CD14-positive monocyte (primary cell): ENCODE measurements at regions not wholly inside any gene's neighbourhood (a gene's known extent, or its start where the extent isn't known, plus 50 kb on each side); places are given as distances from the start of the nearest gene placed in this dataset.

Experiments
- DNase-seq, 3 donors: peaks; one replicate each; pipeline ENCODE4 v3.0.0-alpha.2; 2011 to 2022
- H2AFZ ChIP-seq: 2 replicates; pipeline ENCODE4 v1.6.0; 2012; ENCODE audit warnings: mild to moderate bottlenecking, low read depth, low read length, inconsistent platforms; ENCODE audit not compliant: insufficient read depth, poor library complexity, severe bottlenecking
- H3K27ac ChIP-seq, 2 donors: 1 replicate in 1 of 2; 2 replicates in 1 of 2; pipeline ENCODE4 v1.5.1; 2012 to 2013; ENCODE audit warnings: low read length in 2 of 2, control low read depth in 1 of 2, inconsistent platforms in 1 of 2, low read depth in 1 of 2, mild to moderate bottlenecking in 1 of 2
- H3K27me3 ChIP-seq, 2 donors: one replicate each; pipeline versions ENCODE4 v1.6.0 to v1.6.1; 2011 to 2013; ENCODE audit warnings: low read length in 2 of 2; ENCODE audit not compliant: control insufficient read depth in 2 of 2, insufficient read depth in 2 of 2
- H3K36me3 ChIP-seq, 2 donors: replicated peaks in 1 of 2; 1 replicate in 1 of 2; 2 replicates in 1 of 2; pipeline versions ENCODE4 v1.5.1 to v1.6.1; 2012 to 2013; ENCODE audit warnings: low read length in 2 of 2, control low read depth in 1 of 2, inconsistent platforms in 1 of 2, mild to moderate bottlenecking in 1 of 2; ENCODE audit not compliant: insufficient read depth in 2 of 2, control insufficient read depth in 1 of 2
- H3K4me1 ChIP-seq, 2 donors: 1 replicate in 1 of 2; 2 replicates in 1 of 2; pipeline versions ENCODE4 v1.5.1 to v1.6.1; 2012 to 2013; ENCODE audit warnings: low read length in 2 of 2, control low read depth in 1 of 2, inconsistent platforms in 1 of 2, mild to moderate bottlenecking in 1 of 2, moderate library complexity in 1 of 2; ENCODE audit not compliant: insufficient read depth in 2 of 2, control insufficient read depth in 1 of 2
- H3K4me2 ChIP-seq: replicated peaks from 2 replicates; pipeline ENCODE3; 2012; ENCODE audit warnings: low read length, moderate library complexity, mild to moderate bottlenecking; ENCODE audit not compliant: poor library complexity, severe bottlenecking; ENCODE audit errors: extremely low read depth
- H3K4me3 ChIP-seq, 3 experiments: fragments of 200-600 bp in 1 of 3; sonication (generic) in 1 of 3; replicated peaks in 1 of 3; 1 replicate in 2 of 3; 2 replicates in 1 of 3; pipeline ENCODE4 v1.5.1; 2011 to 2013; ENCODE audit warnings: low read length in 3 of 3, mild to moderate bottlenecking in 3 of 3, control low read depth in 2 of 3, low read depth in 2 of 3, inconsistent platforms in 1 of 3, moderate library complexity in 1 of 3
- H3K79me2 ChIP-seq: 2 replicates; pipeline ENCODE4 v1.6.0; 2012; ENCODE audit warnings: mild to moderate bottlenecking, control low read depth, inconsistent platforms, low read length, moderate library complexity; ENCODE audit not compliant: insufficient read depth
- H3K9ac ChIP-seq: 2 replicates; pipeline ENCODE4 v1.6.0; 2017; ENCODE audit warnings: low read length, mild to moderate bottlenecking; ENCODE audit not compliant: insufficient read depth, poor library complexity, severe bottlenecking
- H3K9me3 ChIP-seq, 2 donors: replicated peaks in 1 of 2; 1 replicate in 1 of 2; 2 replicates in 1 of 2; pipeline versions ENCODE4 v1.5.1 to v1.6.1; 2012 to 2013; ENCODE audit warnings: low read length in 2 of 2, control low read depth in 1 of 2; ENCODE audit not compliant: control insufficient read depth in 1 of 2, insufficient read depth in 1 of 2
- H4K20me1 ChIP-seq: 2 replicates; pipeline ENCODE4 v1.6.0; 2012; ENCODE audit warnings: mild to moderate bottlenecking, low read length, control low read depth, moderate library complexity; ENCODE audit not compliant: insufficient read depth
- H3K27ac Mint-ChIP-seq, 7 donors: one replicate each; pipeline ENCODE4 v1.8.0; 2020; ENCODE audit warnings: mild to moderate bottlenecking in 7 of 7, mixed read lengths in 7 of 7, moderate library complexity in 6 of 7, inconsistent platforms in 2 of 7
- H3K27me3 Mint-ChIP-seq, 3 donors: one replicate each; pipeline ENCODE4 v1.8.0; 2021 to 2022; ENCODE audit warnings: low read depth in 3 of 3, mild to moderate bottlenecking in 3 of 3, mixed read lengths in 3 of 3, moderate library complexity in 3 of 3, inconsistent platforms in 1 of 3
- H3K36me3 Mint-ChIP-seq, 2 donors: one replicate each; pipeline ENCODE4 v1.8.0; 2020; ENCODE audit warnings: mixed read lengths in 2 of 2, inconsistent platforms in 1 of 2, mild to moderate bottlenecking in 1 of 2
- H3K4me1 Mint-ChIP-seq: one replicate; pipeline ENCODE4 v1.8.0; 2020; ENCODE audit warnings: mild to moderate bottlenecking, mixed read lengths
- H3K4me3 Mint-ChIP-seq, 2 donors: one replicate each; pipeline ENCODE4 v1.8.0; 2020; ENCODE audit warnings: mild to moderate bottlenecking in 2 of 2, mixed read lengths in 2 of 2, moderate library complexity in 1 of 2
- H3K9me3 Mint-ChIP-seq, 7 donors: one replicate each; pipeline ENCODE4 v1.8.0; 2020 to 2022; ENCODE audit warnings: mixed read lengths in 7 of 7, mild to moderate bottlenecking in 6 of 7, moderate library complexity in 6 of 7, inconsistent platforms in 2 of 7
- WGBS: methylation state at CpG from one replicate; pipeline ENCODE4 v1.1.5; 2013; ENCODE audit warnings: missing lambda C conversion rate; ENCODE audit not compliant: insufficient coverage; 5-methylcytosine and 5-hydroxymethylcytosine counted together
- intact Hi-C, 2 donors: fragments of 100-400 bp; cut with micrococcal nuclease; formaldehyde crosslinking; loops; one replicate each; pipeline versions ENCODE4 v1.15.0 to v1.15.1; 2023
- TF ChIP-seq, protein P1 (sequence below): fragments of 200-600 bp; IDR thresholded peaks from one replicate; pipeline ENCODE4 v1.8.0; 2022; ENCODE audit warnings: antibody characterized with exemption, mild to moderate bottlenecking

DNA sequence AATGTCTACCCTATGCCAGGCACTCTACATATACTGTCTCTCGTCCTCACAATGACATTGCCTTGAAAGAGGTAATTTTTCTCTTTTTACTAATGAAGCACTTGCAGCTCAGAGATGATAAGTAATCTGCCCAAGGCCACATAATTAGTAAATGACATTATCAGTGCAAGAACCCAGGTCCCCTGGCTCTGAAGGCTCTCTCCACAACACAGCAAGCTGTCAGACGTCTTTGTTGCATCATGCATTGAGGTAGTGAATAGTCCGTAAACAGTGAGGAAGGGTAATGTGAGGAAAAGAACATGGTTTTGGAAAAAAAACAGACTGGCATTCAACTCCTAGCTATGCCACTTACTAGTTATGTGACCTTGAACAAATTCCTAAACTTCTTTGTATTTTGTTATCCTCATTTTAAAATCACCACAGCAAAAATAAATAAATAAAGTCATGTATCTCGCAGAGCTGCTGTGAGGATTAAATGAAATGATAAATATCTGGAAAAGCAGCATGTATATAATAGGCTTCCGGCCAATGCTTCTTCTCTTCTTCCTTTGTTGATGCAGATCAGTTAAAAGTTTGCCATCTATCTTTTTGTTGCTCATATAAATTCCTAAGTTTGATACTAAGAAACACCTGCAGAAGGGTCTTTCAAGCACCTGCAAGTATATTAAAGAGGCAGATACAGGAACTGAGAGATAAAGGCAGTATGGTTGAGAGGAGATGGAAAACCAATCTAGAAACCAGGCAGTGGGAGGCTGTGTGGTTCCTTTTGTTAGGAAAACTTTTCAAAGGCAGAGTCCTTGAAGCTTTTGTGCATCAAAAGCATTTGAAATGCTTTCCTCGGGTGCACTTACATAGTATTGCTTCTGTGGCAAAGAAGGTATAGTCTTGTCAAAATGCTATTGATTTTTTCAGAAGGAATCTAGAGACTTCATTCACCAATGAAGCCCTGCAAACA, 82.8 kb downstream of the BTG1 start:
- Histone ChIP-seq H3K4me3 (no peak overlapping the region), H3K27me3 (no peaks in the 10 kb centered on the region), H3K27ac (no peak overlapping the region), H4K20me1 (no peaks in the 10 kb centered on the region), H3K4me1 (peaks cover 52 to 64% of the 10 kb centered on the region in 2 donors), H3K4me2 (no peak overlapping the region), H3K9ac (no peak overlapping the region), H3K9me3 (no peaks in the 10 kb centered on the region), H3K36me3 (no peaks in the 10 kb centered on the region), H2AFZ (no peak overlapping the region), H3K79me2 (peaks cover 7% of the 10 kb centered on the region)
- DNase-seq = no peak
- Mint-ChIP-seq H3K4me3 (no peak overlapping the region), H3K9me3 (peaks cover 0 to under 1% (median 0%) of the 10 kb centered on the region in 7 donors), H3K27ac (no peak overlapping the region), H3K36me3 (no peaks in the 10 kb centered on the region), H3K4me1 (peaks cover 70% of the 10 kb centered on the region), H3K27me3 (peaks cover 0 to 2% (median 0%) of the 10 kb centered on the region in 3 donors)
- TF ChIP-seq, protein P1, sequence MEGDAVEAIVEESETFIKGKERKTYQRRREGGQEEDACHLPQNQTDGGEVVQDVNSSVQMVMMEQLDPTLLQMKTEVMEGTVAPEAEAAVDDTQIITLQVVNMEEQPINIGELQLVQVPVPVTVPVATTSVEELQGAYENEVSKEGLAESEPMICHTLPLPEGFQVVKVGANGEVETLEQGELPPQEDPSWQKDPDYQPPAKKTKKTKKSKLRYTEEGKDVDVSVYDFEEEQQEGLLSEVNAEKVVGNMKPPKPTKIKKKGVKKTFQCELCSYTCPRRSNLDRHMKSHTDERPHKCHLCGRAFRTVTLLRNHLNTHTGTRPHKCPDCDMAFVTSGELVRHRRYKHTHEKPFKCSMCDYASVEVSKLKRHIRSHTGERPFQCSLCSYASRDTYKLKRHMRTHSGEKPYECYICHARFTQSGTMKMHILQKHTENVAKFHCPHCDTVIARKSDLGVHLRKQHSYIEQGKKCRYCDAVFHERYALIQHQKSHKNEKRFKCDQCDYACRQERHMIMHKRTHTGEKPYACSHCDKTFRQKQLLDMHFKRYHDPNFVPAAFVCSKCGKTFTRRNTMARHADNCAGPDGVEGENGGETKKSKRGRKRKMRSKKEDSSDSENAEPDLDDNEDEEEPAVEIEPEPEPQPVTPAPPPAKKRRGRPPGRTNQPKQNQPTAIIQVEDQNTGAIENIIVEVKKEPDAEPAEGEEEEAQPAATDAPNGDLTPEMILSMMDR = no peak
- no CpG with 5 or more reads among the region's 6 CpGs for WGBS
- intact Hi-C loops = no loop called here

- Histone ChIP-seq H3K27me3 (no peaks in the 10 kb centered on the region), H3K4me3 (peak overlapping the region in 1 of 3 experiments; percentile 8), H3K36me3 (no peaks in the 10 kb centered on the region), H3K4me1 (peaks cover 52 to 60% of the 10 kb centered on the region in 2 donors), H3K79me2 (peaks cover 7% of the 10 kb centered on the region), H4K20me1 (no peaks in the 10 kb centered on the region), H3K4me2 (peak overlapping the region; percentile 9), H3K27ac (peak overlapping the region in 1 of 2 donors; percentile 62), H2AFZ (no peak overlapping the region), H3K9ac (no peak overlapping the region), H3K9me3 (no peaks in the 10 kb centered on the region)
- Mint-ChIP-seq H3K4me3 (no peak overlapping the region), H3K4me1 (peaks cover 79% of the 10 kb centered on the region), H3K27me3 (peaks cover 0 to 2% (median 0%) of the 10 kb centered on the region in 3 donors), H3K36me3 (no peaks in the 10 kb centered on the region), H3K27ac (peak overlapping the region in 4 of 7 donors; percentile 57 to 82 (median 64)), H3K9me3 (peaks cover 0 to 10% (median 4%) of the 10 kb centered on the region in 7 donors)
- intact Hi-C loops = no loop called here
- TF ChIP-seq, protein P1 = no peak
- DNase-seq = peak in 1 of 3 donors; percentile 30
Measured at GRCh38 chr12:92061061-92061460, 84.6 kb downstream of the BTG1 start.
